Osteoblast (primary cell): ENCODE measurements at regions not wholly inside any gene's neighbourhood (a gene's known extent, or its start where the extent isn't known, plus 50 kb on each side); places are given as distances from the start of the nearest gene placed in this dataset.
A peak's percentile ranks its signal among the peaks of the same experiment; 100 is the strongest.

Source experiments
- DNase-seq: peaks from one replicate; pipeline ENCODE4 v3.0.0; 2011; ENCODE audit warnings: low spot score, mixed read lengths; ENCODE audit not compliant: insufficient read length; ENCODE audit errors: missing footprints
- H2AFZ ChIP-seq: 2 replicates; pipeline ENCODE4 v1.6.0; 2011; ENCODE audit warnings: mild to moderate bottlenecking, low read length
- H3K27ac ChIP-seq: 2 replicates; pipeline ENCODE4 v1.5.1; 2011; ENCODE audit warnings: mild to moderate bottlenecking, low read depth, low read length, moderate library complexity
- H3K27me3 ChIP-seq: 2 replicates; pipeline ENCODE4 v1.6.0; 2012; ENCODE audit warnings: mild to moderate bottlenecking, control low read depth, inconsistent platforms, low read length, moderate library complexity; ENCODE audit not compliant: insufficient read depth
- H3K36me3 ChIP-seq: 2 replicates; pipeline ENCODE4 v1.5.1; 2011; ENCODE audit warnings: mild to moderate bottlenecking, low read length, control low read depth, moderate library complexity; ENCODE audit not compliant: insufficient read depth
- H3K4me1 ChIP-seq: 2 replicates; pipeline ENCODE4 v1.5.1; 2011; ENCODE audit warnings: mild to moderate bottlenecking, low read length, control low read depth, moderate library complexity; ENCODE audit not compliant: insufficient read depth
- H3K4me2 ChIP-seq: 2 replicates; pipeline ENCODE4 v1.6.0; 2011; ENCODE audit warnings: mild to moderate bottlenecking, low read length; ENCODE audit not compliant: insufficient read depth
- H3K4me3 ChIP-seq: fragments of 200-600 bp; sonication (generic); 3 replicates; pipeline ENCODE4 v1.5.1; 2012; ENCODE audit warnings: mild to moderate bottlenecking, low read length, inconsistent platforms; ENCODE audit not compliant: insufficient read depth
- H3K79me2 ChIP-seq: 2 replicates; pipeline ENCODE4 v1.6.0; 2012; ENCODE audit warnings: mild to moderate bottlenecking, low read length, control low read depth, inconsistent platforms; ENCODE audit not compliant: insufficient read depth
- H3K9me3 ChIP-seq: 2 replicates; pipeline ENCODE4 v1.5.1; 2011; ENCODE audit warnings: low read depth, low read length, control low read depth
- H4K20me1 ChIP-seq: 2 replicates; pipeline ENCODE4 v1.6.0; 2012; ENCODE audit warnings: mild to moderate bottlenecking, low read length, control low read depth; ENCODE audit not compliant: insufficient read depth
- CTCF ChIP-seq: IDR thresholded peaks from 2 replicates; pipeline ENCODE4 v1.5.1; 2011; ENCODE audit warnings: mild to moderate bottlenecking, low read depth, low read length, moderate library complexity; ENCODE audit errors: extremely low read depth

- Histone ChIP-seq H3K4me2 (no peak overlapping the region), H2AFZ (no peak overlapping the region), H3K4me3 (no peak overlapping the region), H3K27me3 (no peaks in the 10 kb centered on the region), H3K27ac (no peak overlapping the region), H4K20me1 (no peaks in the 10 kb centered on the region), H3K79me2 (no peaks in the 10 kb centered on the region), H3K36me3 (no peaks in the 10 kb centered on the region), H3K9me3 (no peaks in the 10 kb centered on the region), H3K4me1 (peaks cover 12% of the 10 kb centered on the region)
- TF ChIP-seq CTCF = no peak
- DNase-seq = no peak
Observed at GRCh38 chr3:117543521-117543920, 833.9 kb downstream of the TUSC7 start.

GRCh38 chr3:117545484-117545883, 835.9 kb downstream of the TUSC7 start:
- no peak for TF ChIP-seq CTCF
- Histone ChIP-seq H3K79me2 (no peaks in the 10 kb centered on the region), H4K20me1 (no peaks in the 10 kb centered on the region), H3K9me3 (no peaks in the 10 kb centered on the region), H3K4me1 (peaks cover 21% of the 10 kb centered on the region), H3K4me2 (no peak overlapping the region), H2AFZ (no peak overlapping the region), H3K36me3 (no peaks in the 10 kb centered on the region), H3K27me3 (no peaks in the 10 kb centered on the region), H3K27ac (no peak overlapping the region), H3K4me3 (no peak overlapping the region)
- peak; percentile 29 for DNase-seq

GRCh38 chr3:117547956-117548550, 838.5 kb downstream of the TUSC7 start:
- no peak for TF ChIP-seq CTCF
- peaks cover 21% of the 10 kb centered on the region for H3K4me1 ChIP-seq
- no peaks in the 10 kb centered on the region for H3K27me3 ChIP-seq
- H3K79me2 ChIP-seq = no peaks in the 10 kb centered on the region
- no peak overlapping the region for H2AFZ ChIP-seq
- no peak overlapping the region for H3K4me3 ChIP-seq
- DNase-seq = peak; percentile 65
- H3K9me3 ChIP-seq = no peaks in the 10 kb centered on the region
- H3K36me3 ChIP-seq = no peaks in the 10 kb centered on the region
- peak overlapping the region; percentile 11 for H3K4me2 ChIP-seq
- H3K27ac ChIP-seq = peak overlapping the region; percentile 17
- H4K20me1 ChIP-seq = no peaks in the 10 kb centered on the region

- H3K4me3 ChIP-seq = no peak overlapping the region
- H2AFZ ChIP-seq = no peak overlapping the region
- H4K20me1 ChIP-seq = no peaks in the 10 kb centered on the region
- H3K36me3 ChIP-seq = no peaks in the 10 kb centered on the region
- H3K4me1 ChIP-seq = peaks cover 21% of the 10 kb centered on the region
- no peaks in the 10 kb centered on the region for H3K9me3 ChIP-seq
- DNase-seq = no peak
- peak overlapping the region; percentile 17 for H3K27ac ChIP-seq
- peak overlapping the region; percentile 11 for H3K4me2 ChIP-seq
- no peak for TF ChIP-seq CTCF
- no peaks in the 10 kb centered on the region for H3K79me2 ChIP-seq
- no peaks in the 10 kb centered on the region for H3K27me3 ChIP-seq
Observed at GRCh38 chr3:117548600-117548999, 839.0 kb downstream of the TUSC7 start.
